ENCODE measurements at regions not wholly inside any gene's neighbourhood (a gene's known extent, or its start where the extent isn't known, plus 50 kb on each side); places are given as distances from the start of the nearest gene placed in this dataset.
A peak's percentile ranks its signal among the peaks of the same experiment; 100 is the strongest.
"Not testable (repeated sequence)": the region's sequence is repeated elsewhere in the genome, so short reads cannot be mapped to it uniquely, and the experiment has no call there.

DNA sequence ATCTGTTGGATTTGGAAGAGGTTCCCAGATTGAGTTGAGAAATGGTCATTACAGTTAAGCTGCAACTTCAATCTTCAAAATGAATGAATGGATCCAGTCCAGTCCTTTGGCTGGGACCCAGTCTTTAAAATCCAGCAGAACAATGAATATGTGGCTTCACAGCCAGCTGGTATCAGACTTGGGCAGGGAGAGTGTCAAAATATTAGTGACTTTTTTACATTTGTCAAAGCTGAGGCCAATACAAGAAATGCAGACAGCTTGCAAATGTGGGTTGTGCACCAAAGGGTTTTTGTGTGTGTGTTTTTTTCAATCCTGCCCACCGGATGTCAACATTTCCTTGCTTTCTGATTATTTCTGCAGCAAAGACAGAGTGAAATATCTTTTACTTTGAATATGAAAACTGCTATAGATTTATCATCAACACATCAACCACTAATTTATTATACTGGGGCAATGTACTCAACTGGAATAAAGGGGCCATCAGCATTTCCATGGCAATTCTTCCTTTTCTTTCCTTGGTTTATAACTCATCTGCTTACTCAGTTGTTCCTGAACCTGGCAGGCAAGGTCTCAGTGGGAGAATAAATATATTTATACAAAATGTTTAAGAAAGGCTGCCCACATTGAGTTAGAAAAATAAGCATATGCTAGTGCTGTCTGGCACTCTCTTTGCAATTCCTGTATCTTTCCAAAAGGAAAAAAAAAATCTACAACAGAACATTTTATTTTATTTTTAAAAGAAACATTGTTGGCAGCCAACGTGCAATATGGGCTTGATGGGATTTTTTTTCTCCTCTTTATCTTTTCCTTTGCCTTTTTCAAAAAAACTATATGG, 491.6 kb upstream of the C1orf87 start:
- ATAC-seq: no peak
- DNase-seq (ENCODE audit: low spot score): no peak
- intact Hi-C loops (cut with DNase I): no loop called here

DNA sequence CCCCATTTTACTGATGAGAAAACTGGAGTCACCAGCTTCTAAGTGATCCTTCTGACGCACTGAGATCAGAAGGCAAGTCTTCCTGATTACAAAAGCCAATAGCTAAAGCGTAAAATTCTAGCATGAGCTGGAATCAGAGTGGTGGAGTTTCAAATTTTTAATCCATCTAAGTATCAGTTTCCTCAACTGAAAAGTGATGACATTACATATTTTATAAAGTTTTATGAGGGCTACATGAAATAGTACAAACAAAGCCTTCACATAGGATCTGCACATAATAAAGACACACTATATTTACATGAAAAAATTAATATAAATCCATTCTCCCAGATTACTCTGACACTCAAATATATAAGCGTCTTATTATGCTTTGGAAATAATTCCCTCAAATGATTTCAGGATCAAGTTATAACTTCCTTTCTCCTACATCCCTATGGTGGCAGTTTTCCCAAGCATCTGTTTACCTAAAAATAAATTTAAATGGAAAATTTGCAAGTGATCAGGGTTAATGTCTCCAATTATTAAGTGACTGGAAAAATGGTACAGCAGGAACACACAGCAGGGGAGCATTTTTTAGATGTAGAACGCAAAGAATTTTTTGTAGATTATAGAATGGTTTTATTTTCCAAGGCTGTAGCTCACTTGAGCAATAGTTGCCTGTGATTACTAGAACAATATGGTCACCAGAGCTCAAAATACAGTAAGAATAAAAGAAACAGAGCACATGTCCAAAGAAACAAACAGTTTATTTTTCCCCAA, 490.4 kb upstream of the C1orf87 start:
- intact Hi-C loops (cut with DNase I): no loop called here
- DNase-seq (ENCODE audit: low spot score): no peak
- no peak for ATAC-seq

DNA sequence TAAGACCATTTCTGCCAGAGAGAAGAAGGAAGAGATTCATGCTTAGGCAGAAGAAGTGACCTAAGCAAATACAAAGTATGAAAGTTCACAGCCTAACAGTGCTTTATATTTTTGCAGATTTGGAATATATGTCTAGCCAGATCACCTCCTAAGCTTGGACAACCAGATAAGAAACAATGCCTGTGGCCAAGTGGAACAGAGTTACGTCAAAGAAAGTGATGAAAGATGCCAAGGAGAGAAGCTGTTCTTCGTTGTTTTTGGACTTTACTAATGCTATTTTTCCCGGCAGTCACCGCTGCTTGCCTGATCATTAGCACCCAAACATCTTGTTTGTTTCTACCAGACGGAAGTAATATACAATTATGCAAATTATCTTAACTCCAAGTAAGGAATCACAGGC, 489.2 kb upstream of the C1orf87 start:
- no peak for DNase-seq (ENCODE audit: low spot score)
- intact Hi-C loops (cut with DNase I): no loop called here
- ATAC-seq: no peak

DNA sequence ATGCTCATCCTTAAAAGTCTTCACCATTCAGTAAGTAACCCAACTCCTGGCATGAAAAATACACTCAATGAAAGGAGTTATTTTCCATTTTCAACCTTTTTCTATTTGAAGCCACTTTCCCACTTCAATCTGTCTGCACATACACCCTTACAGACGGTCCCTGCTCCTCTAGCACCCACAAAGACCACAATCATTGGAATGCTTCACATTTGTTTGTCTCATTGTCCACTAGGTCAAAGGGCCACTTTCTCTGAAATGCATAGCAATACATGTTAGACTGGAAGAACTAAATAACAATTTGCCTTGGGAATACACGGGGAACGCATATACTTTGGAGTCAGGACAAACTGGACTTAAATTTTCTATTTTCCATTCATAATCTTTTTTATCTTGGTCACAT, 487.1 kb upstream of the C1orf87 start:
- DNase-seq (ENCODE audit: low spot score): no peak
- intact Hi-C loops (cut with DNase I): no loop called here
- ATAC-seq: no peak

DNA sequence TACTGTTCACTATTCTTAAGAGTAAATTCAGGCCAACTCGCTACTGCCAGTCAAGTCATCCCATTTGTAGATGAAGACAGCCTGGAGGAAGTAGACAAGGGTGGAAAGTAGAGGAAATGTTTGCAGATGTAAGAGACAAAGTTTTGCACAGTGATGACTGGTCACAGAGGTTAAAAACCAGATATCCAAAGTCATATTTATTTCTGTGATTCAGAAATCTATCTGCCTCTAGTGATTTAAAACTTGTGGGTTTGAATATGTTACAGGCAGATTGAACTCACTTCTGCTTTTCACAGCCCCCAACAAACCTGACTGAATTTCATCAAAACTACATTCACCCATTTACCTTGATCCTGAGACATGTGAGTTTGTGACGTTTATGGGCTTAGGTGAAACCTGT, 484.7 kb upstream of the C1orf87 start:
- ATAC-seq (no peak), DNase-seq (ENCODE audit: low spot score) (no peak)
- intact Hi-C loops (cut with DNase I): no loop called here

DNA sequence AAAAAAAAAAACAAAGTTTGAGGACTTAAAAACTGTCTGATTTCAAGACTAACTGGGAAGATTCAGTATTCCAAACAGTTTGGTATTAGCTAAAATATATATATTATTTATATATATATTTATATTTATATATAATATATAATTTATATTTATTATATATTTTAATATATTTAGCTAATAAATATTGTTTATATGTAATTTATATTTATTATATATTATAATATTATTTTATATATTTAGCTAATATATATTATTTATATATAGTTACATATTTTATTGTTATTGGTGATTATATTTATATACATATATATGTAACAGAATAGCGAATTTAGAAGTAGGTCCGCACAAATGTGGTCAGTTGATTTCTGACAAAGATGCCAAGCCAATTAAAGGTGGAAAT, 480.2 kb upstream of the C1orf87 start:
- ATAC-seq: no peak
- intact Hi-C loops (cut with DNase I): no loop called here
- no peak for DNase-seq (ENCODE audit: low spot score)

DNA sequence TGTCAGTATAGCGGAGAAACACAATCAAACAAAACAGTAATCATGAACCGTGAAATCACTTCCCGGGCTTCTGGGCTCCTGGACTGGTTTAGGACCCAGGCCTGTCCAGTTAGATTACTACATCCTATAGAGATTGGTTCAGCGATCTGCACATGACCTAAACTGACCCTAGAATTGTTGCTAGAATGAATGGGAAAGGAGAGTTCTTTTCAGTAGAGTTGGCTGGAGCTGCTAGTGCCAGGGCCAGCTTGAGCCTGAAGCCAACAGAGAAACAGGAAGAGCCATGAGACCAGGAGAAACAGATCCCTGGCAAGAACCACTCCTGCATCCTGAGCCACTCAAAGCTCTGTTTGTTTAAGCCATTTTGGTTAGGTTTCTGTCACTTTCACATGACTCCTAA, 474.3 kb upstream of the C1orf87 start:
- ATAC-seq (no peak), DNase-seq (ENCODE audit: low spot score) (no peak)
- intact Hi-C loops (cut with DNase I): no loop called here

DNA sequence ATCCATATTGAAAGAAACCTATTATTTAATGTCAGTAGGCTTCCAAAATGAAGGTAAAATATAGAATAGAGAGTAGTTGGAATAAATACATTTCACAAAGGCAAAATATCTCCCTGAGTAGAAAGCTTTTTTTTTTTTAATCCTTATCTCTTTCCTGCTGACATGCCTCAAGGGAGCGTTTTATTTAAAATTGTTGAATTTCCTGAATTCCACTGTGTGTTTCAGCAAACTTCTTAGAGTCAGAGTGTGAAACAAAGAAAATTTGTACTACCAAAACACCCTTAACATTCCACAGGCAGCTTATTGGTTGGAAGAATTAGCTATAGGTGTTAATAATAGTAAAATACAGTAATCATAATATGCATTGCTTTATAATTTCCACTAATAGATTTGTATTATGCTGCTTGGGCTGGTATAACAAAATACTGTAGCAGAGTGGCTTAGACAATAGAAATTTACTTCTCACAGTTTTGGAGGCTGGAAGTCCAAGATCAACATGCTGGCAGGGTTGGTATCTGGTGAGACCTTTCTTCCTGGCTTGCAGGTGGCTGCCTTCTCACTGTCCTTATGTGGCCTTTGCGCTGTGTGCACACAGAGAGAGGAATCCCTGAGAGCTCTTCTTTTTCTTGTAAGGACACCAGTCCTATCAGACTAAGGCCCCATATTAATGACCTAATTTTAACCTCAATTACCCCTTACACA, 468.4 kb upstream of the C1orf87 start:
- DNase-seq (ENCODE audit: low spot score): no peak
- ATAC-seq: no peak
- intact Hi-C loops (cut with DNase I): no loop called here

DNA sequence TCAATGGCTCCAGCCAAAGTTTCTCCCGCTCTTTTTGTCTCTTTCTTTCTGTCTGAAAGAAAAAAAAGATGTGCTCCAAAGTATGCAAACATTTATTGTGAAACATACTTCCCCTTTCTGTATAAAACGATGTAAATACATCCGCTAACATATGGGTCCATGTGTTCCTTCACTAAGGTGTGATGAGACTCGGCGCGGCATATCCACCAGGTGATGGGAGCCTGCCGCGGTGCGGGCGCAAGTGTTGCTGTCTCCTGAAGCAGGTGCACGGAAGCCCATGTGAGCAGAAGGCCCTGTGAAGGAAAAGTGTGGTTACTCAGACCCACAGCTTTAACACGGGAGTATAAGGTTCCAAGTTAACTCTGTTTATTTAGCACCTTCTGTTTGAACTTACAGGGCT, 466.6 kb upstream of the C1orf87 start:
- intact Hi-C loops (cut with DNase I): no loop called here
- no peak for DNase-seq (ENCODE audit: low spot score)
- ATAC-seq: no peak

DNA sequence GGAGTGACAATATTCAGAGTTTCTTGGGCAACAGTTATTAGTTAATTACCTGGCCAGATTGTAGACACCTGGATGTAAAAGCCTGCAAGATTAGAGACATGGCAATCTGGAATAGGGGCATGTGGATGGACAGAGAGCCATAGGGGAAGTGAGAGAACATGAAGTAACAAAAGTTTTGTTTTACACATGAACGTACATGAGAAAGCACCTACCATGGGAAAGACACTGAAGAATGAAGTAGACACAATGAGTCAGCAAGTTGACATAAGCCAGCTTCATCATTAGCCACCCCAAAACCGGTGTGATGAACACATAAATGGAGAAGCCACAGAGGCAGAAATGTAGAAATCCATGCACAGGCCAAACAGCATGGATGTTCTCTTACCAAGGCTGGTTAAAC, 462.1 kb upstream of the C1orf87 start:
- no peak for DNase-seq (ENCODE audit: low spot score)
- intact Hi-C loops (cut with DNase I): no loop called here
- ATAC-seq: no peak

DNA sequence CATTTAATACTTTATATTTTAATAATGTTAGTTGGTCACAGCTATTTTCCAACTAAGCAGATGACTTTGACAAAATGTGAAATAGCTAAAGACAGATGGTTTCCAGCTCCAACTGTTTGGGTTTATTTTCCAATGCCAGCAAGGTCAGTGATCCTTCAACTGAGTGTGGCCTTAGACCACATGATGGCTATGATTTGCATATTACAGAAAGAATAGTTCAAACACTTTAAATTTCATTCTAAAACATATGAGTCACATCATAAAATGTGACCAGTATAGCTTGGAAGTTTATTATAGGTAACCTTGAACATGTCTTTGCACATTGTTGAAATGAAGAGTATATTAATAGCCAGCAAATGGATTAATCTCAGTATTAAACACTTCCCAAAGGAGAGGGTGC, 454.0 kb upstream of the C1orf87 start:
- ATAC-seq (no peak), DNase-seq (ENCODE audit: low spot score) (no peak)
- intact Hi-C loops (cut with DNase I): no loop called here

DNA sequence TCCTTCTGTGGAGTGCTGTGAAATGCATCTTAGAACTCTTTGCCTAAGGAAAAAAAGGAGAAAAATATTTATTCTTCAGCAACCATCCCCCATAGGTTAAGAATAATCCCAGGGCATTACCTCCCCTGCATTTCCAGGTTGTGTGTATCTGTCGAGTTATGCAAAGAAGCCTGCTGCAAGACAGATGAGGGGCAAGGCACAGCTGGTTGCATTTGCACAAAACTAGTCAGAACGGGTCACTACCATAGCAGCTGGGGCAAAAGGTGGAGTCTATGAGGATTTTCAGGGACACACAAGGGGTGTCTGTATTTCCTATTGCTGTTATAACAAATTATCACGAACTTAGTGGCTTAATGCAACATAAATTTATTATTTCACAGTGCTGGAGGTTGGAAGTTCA, 443.4 kb upstream of the C1orf87 start:
- ATAC-seq: no peak
- intact Hi-C loops (cut with DNase I): no loop called here
- no peak for DNase-seq (ENCODE audit: low spot score)

DNA sequence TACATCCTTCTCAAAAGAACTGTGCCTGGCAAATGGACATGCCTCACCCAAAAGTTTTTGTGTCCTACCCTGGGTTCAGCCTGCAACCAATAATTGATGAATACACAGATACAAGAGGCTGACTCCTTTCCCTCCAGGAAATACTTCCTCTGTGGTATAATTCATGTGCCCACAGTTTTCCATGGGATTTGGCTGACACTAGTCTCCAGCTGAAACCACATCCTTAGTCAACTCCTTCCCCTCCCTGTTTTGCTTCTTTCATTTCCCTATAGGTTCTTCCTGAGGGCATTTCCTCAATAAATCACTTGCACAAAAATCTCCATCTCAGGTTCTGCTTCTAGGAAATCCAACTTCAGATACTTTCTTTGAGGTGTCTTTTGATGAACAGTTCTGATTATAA, 436.6 kb upstream of the C1orf87 start:
- intact Hi-C loops (cut with DNase I): no loop called here
- no peak for ATAC-seq
- DNase-seq (ENCODE audit: low spot score): no peak

DNA sequence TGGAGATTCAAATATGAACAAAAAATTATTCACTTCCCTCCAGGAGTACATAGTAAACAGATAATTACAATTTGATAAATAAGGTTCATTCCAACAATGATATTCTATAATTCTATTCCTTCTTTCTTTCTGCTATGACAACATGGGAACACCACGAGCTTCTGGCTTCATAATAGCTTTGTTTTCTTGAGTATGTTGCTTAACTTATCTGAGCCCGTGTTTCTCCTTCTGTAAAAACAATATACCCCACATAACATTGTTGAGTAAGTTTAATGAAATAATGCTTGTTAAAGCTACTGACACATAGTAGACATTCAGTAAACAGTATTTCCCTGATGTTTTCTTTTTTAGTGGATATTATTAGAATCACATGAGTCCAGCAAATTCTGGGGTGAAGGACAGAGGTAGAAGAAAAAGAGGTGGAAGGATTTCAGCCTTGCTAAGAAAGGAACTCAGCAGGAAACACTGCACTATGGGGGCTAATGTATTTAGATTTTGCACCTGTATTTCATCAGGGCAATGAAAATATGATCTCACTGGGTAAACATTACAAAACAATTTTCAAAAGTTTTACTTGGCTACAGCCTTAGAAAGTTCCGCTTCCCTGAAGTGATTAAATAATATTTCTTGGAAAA, 430.8 kb upstream of the C1orf87 start:
- no peak for DNase-seq (ENCODE audit: low spot score)
- ATAC-seq: peak; percentile 91
- intact Hi-C loops (cut with DNase I): no loop called here

DNA sequence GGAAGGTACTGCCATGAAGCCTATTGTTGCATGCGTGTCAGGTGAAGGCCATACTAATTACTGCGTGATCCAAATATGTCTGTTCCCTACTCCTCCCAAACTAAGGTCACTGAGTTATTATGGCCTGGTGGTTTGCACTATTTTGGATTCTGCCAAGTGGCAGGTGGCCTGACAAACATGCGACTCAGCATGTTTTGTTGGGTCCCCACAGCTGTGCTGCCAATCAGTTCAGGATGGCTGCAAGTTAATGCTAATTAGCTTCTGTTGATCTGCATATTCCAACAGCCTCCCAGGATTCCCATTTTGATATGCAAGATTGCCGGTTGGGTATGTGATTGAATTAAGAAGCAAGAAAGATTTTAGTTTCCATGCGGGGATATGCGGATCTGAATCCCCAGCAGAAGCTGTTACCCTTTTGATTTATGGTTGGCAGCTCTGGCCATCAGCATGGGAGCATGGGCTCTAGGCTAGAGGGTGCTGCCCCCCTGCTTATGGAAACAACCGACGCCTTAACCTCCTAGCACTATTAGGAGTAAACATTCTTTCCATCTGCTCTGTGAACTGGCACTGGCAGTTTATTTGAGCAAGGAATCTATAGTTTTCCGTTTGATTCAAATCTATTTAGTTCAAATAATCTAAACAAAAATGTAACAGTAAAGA, 429.8 kb upstream of the C1orf87 start:
- intact Hi-C loops (cut with DNase I): no loop called here
- DNase-seq (ENCODE audit: low spot score): no peak

DNA sequence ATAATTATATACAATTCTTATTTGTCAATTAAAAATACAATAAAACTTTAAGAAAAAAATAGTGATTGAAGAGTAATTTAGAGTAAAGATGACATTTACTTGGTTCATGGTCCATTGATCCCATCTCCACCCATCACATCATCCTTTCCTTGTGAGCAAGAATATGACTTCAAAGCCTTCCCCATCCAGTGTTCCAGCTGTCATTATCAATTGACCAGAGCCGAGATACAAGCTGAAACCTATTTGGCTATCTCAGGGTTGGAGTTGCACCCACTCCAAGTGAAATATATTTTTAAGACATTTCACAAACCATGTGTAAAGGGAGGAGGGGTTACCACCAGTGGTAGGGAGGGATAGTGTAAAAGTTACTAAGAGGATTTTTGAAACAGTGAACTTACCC, 428.9 kb upstream of the C1orf87 start:
- intact Hi-C loops (cut with DNase I): no loop called here
- no peak for ATAC-seq
- DNase-seq (ENCODE audit: low spot score): no peak

More for the DNA sequence above, 429.8 kb upstream of the C1orf87 start:
- ATAC-seq: no peak

DNA sequence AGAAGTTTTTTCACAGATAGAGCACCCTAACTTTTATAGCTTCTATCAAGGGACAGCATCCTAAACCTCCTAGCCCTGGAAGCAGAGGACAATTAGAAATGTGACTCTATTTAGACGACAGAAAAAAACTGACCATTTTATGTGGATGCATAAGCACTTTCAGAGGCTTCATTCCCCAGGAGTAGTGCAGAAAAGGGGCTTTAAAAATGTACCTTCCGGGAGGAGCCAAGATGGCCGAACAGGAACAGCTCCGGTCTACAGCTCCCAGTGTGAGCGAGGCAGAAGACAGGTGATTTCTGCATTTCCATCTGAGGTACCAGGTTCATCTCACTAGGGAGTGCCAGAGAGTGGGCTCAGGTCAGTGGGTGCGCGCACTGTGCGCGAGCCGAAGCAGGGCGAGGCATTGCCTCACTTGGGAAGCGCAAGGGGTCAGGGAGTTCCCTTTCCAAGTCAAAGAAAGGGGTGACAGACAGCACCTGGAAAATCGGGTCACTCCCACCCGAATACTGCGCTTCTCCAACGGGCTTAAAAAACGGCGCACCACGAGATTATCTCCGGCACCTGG, 416.4 kb upstream of the C1orf87 start:
- intact Hi-C loops (cut with DNase I); DNase-seq (ENCODE audit: low spot score); ATAC-seq: not testable (repeated sequence)

DNA sequence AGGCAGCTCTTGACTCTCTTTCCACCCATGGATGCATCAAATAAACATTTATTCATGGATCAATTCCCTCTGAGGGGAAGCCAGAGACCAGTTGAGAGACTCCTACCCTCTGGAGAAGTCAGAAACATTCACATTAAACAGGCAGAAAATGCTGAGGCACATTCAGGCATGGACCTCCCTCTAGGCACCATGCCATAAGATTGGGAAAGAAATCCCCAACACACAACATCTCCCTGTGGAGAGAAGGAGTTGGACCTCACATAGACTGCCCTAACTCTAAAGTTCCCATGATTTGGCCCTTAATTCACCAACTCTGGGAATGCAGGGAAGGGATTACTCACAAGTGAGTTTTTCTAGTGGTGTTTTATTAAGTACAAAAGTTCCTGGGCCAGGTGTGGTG, 415.3 kb upstream of the C1orf87 start:
- intact Hi-C loops (cut with DNase I): no loop called here
- peak; percentile 97 for ATAC-seq
- DNase-seq (ENCODE audit: low spot score): no peak

Measured in sciatic nerve (tissue), 2 donors.